ENCODE measurements at regions not wholly inside any gene's neighbourhood (a gene's known extent, or its start where the extent isn't known, plus 50 kb on each side); places are given as distances from the start of the nearest gene placed in this dataset.

DNA sequence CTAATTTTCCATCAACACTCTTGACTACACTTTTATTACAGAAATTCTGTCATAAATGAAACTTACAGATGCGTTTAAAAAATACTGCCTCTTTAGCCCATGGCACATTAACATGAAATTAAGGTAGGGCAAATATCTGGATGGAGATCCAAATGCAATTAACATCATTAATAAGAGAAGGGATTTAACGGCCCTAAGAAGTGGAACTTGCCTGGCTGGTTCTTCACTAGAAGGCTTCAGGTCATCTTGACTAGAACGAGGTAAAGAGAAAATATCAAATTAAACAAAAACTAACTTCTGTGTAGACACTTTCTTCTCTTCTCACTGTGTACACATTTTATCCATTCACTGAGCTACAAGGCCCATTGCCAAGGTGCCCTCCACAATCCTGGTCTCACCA, 1093.4 kb downstream of the EFNB2 start:
- Histone ChIP-seq H3K4me3 (no peak overlapping the region), H3K27me3 (no peaks in the 10 kb centered on the region), H3K4me1 (replicated peaks in 1 of 2) (no peaks in the 10 kb centered on the region), H3K9me3 (replicated peaks in 1 of 3) (no peaks in the 10 kb centered on the region), H3K36me3 (replicated peaks in 1 of 2) (no peaks in the 10 kb centered on the region), H3K27ac (no peak overlapping the region)
- TF ChIP-seq, protein P1, sequence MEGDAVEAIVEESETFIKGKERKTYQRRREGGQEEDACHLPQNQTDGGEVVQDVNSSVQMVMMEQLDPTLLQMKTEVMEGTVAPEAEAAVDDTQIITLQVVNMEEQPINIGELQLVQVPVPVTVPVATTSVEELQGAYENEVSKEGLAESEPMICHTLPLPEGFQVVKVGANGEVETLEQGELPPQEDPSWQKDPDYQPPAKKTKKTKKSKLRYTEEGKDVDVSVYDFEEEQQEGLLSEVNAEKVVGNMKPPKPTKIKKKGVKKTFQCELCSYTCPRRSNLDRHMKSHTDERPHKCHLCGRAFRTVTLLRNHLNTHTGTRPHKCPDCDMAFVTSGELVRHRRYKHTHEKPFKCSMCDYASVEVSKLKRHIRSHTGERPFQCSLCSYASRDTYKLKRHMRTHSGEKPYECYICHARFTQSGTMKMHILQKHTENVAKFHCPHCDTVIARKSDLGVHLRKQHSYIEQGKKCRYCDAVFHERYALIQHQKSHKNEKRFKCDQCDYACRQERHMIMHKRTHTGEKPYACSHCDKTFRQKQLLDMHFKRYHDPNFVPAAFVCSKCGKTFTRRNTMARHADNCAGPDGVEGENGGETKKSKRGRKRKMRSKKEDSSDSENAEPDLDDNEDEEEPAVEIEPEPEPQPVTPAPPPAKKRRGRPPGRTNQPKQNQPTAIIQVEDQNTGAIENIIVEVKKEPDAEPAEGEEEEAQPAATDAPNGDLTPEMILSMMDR (IDR thresholded peaks at IDR 0.05), result no peak
- no peak for TF ChIP-seq POLR2A (IDR thresholded peaks at IDR 0.05)
- intact Hi-C loops (cut with DNase I), result no loop called here
- 87 to 91% (median 90%) methylated on average over 3 of the region's 3 CpGs for WGBS, 4 donors
- DNase-seq, result no peak

DNA sequence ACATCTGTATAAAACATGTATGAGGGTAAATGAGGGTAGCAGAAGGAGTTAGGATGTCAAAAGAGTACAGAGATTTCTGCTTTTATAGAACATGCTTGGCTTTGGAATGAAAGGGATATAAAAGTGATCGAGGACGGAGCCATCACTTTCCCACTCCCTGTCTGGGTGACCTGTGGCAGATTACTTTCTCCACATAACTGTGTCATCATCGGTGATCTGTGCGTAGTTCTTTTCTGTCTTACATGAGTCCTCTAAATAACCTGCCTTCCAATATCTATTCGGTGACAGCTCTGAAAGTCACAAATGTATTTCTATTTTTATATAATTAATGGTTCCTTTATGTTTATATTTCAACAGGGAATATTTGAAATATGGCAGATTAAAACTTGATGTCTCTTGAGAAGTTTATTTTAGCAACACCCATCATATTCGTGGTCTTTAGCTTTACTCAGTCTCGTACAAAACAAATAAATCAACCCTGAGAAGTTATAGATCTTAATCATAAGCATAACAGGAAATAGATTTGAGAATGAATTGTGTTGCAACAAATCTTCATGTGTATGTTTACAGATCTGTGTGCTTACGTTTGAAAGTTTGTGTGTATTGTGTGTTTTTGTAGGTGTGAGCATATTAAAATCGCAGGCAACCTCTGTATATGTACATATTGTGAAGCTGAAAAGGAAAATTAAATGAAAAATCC, 1094.3 kb downstream of the EFNB2 start:
- Histone ChIP-seq H3K4me3 (no peak overlapping the region), H3K27ac (no peak overlapping the region), H3K36me3 (replicated peaks in 1 of 2) (no peaks in the 10 kb centered on the region), H3K4me1 (replicated peaks in 1 of 2) (no peaks in the 10 kb centered on the region), H3K27me3 (no peaks in the 10 kb centered on the region), H3K9me3 (replicated peaks in 1 of 3) (no peaks in the 10 kb centered on the region)
- TF ChIP-seq, protein P1 (IDR thresholded peaks at IDR 0.05), result no peak
- TF ChIP-seq POLR2A (IDR thresholded peaks at IDR 0.05), result no peak
- intact Hi-C loops (cut with DNase I), result no loop called here
- WGBS, 4 donors, result 73 to 81% (median 78%) methylated on average over 9 of the region's 9 CpGs
- no peak for DNase-seq

DNA sequence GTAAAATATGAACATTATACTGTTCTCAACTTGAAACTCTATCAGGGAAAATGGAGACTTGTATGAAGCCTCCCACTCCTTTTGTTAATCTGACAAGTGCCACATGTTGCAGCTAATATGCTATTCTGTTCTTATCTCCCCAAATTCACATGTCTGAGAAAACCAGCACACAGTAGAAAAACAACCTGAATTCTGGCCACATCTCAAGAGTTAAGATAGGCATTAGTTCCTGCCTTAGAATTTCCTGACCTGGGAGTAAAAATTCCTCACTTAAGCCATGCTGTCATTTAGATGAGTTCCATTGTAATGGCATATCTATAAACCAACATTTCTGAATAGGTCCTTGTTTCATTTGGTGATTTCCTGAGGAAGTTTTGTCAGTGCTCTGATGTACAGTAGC, 1098.5 kb downstream of the EFNB2 start:
- H3K9me3 ChIP-seq (replicated peaks in 1 of 3), result no peaks in the 10 kb centered on the region
- H3K27ac ChIP-seq, result no peak overlapping the region
- intact Hi-C loops (cut with DNase I), result no loop called here
- no peak overlapping the region for H3K4me3 ChIP-seq
- no peaks in the 10 kb centered on the region for H3K27me3 ChIP-seq
- no peak for DNase-seq
- no peak for TF ChIP-seq POLR2A (IDR thresholded peaks at IDR 0.05)
- TF ChIP-seq, protein P1 (IDR thresholded peaks at IDR 0.05), result no peak
- no peaks in the 10 kb centered on the region for H3K4me1 ChIP-seq (replicated peaks in 1 of 2)
- H3K36me3 ChIP-seq (replicated peaks in 1 of 2), result no peaks in the 10 kb centered on the region

DNA sequence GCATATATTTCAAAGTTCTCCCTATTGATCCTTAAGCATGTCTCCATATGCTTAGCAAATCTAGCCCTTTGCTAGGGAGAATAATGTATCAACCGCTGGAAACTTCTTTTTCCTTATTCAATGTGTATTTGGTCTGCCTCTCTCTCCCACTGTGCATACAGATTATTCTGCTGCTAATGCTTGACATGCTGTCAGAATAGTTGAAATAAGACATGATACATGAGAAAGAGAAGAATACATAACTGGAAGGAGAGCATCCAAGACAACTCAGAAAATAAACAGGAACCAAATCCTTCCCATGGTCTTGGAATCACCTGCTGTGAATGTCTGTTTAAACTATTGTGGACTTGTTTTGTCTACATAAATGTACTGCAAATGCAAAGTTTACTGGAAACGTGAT, 1103.0 kb downstream of the EFNB2 start:
- H3K9me3 ChIP-seq (replicated peaks in 1 of 3), result no peaks in the 10 kb centered on the region
- intact Hi-C loops (cut with DNase I), result no loop called here
- no peak overlapping the region for H3K4me3 ChIP-seq
- H3K36me3 ChIP-seq (replicated peaks in 1 of 2), result no peaks in the 10 kb centered on the region
- no peaks in the 10 kb centered on the region for H3K27me3 ChIP-seq
- H3K4me1 ChIP-seq (replicated peaks in 1 of 2), result no peaks in the 10 kb centered on the region
- 72 to 85% (median 79%) methylated on average over 2 of the region's 2 CpGs for WGBS, 4 donors
- TF ChIP-seq, protein P1 (IDR thresholded peaks at IDR 0.05), result no peak
- TF ChIP-seq POLR2A (IDR thresholded peaks at IDR 0.05), result no peak
- no peak overlapping the region for H3K27ac ChIP-seq
- no peak for DNase-seq
